BJ (cell line): ENCODE measurements at regions not wholly inside any gene's neighbourhood (a gene's known extent, or its start where the extent isn't known, plus 50 kb on each side); places are given as distances from the start of the nearest gene placed in this dataset.

ENCODE experiments used
- CTCF ChIA-PET: fragments of 350-600 bp; formaldehyde crosslinking; extraction: SDS; loops from one replicate; lab custom pipeline; 2021; ENCODE audit warnings: antibody characterized with exemption, inconsistent platforms; lab: Yijun Ruan, JAX
- POLR2A ChIA-PET: fragments of 300-600 bp; sonication (Branson Sonifier 250); formaldehyde crosslinking; extraction: SDS; loops from one replicate; lab custom pipeline; 2021; ENCODE audit warnings: antibody characterized with exemption; lab: Charles Lee
- DNase-seq: peaks from one replicate; pipeline ENCODE4 v3.0.0-alpha.2; 2011; ENCODE audit warnings: low read depth
- H3K27me3 ChIP-seq: 2 replicates; pipeline ENCODE4 v1.6.0; 2011; ENCODE audit warnings: low read length; ENCODE audit not compliant: control insufficient read depth, insufficient read depth
- H3K36me3 ChIP-seq: 2 replicates; pipeline ENCODE4 v1.5.1; 2011; ENCODE audit warnings: low read length; ENCODE audit not compliant: control insufficient read depth, insufficient read depth
- H3K4me3 ChIP-seq: 2 replicates; pipeline ENCODE4 v1.5.1; 2011; ENCODE audit warnings: low read depth, mild to moderate bottlenecking, control low read depth, low read length
- CTCF ChIP-seq: IDR thresholded peaks from 2 replicates; pipeline ENCODE4 v1.5.1; 2011; ENCODE audit warnings: low read depth, mild to moderate bottlenecking, control low read depth, inconsistent platforms, low read length, moderate library complexity; ENCODE audit not compliant: insufficient read depth

DNA sequence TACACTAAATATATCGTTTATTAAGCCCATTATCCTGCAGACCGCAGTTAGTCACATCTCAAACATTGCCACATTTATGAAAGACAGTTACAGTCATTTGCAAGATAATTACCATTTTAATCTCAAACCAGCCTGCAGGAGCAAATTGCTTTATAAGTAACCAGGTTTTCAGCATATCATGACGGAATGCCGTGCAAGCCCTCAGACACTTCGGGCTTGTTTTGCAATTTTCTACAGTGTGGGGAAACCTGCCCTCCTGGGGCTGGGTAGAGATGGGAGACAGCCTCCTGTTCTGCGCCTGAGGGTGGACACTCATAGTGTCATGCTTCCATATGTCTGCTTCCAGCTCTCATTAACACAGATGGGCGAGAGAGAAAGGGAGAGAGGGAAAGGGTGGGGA is 563.9 kb downstream of the NPHP4 start:
- DNase-seq = no peak
- ChIA-PET POLR2A (no interaction called here), CTCF (no interaction called here)
- Histone ChIP-seq H3K36me3 (no peaks in the 10 kb centered on the region), H3K4me3 (no peak overlapping the region), H3K27me3 (no peaks in the 10 kb centered on the region)
- no peak for TF ChIP-seq CTCF

DNA sequence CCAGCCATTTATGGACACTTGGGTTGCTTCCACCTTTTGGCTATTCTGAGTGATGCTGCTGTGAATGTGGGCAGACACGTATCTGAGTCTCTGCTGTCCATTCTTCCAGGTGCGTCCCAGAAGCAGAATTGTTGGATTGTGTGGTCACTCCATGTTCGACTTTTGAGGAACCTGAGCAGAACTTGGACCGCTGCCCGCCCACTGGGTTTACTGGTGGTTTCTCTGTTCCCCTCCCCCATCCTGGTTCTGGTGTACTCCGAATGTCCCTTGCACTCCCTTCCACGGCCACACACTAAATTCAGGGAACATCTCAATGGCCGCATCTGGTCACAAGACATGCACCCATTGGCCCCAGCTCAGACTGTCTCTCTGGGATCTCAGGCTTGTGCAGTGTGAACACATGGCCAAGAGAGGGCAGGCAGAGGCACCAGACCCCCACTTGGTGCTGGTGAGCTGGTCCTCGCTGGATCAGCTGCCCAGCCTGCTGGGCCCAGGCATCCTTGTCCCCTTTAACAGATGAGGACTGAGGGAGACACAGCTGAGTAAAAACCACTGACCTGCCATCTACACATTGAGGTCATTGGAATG is 565.1 kb downstream of the NPHP4 start:
- TF ChIP-seq CTCF = no peak
- Histone ChIP-seq H3K4me3 (no peak overlapping the region), H3K27me3 (no peaks in the 10 kb centered on the region), H3K36me3 (no peaks in the 10 kb centered on the region)
- DNase-seq = no peak
- CTCF ChIA-PET = no interaction called here
- POLR2A ChIA-PET = no interaction called here

- CTCF ChIA-PET = no interaction called here
- TF ChIP-seq CTCF = no peak
- H3K36me3 ChIP-seq = no peaks in the 10 kb centered on the region
- H3K27me3 ChIP-seq = no peaks in the 10 kb centered on the region
- POLR2A ChIA-PET = no interaction called here
- H3K4me3 ChIP-seq = no peak overlapping the region
- DNase-seq = no peak
Observed at GRCh38 chr1:5424802-5425703, 567.2 kb downstream of the NPHP4 start.

GRCh38 chr1:5423109-5423508 is 569.1 kb downstream of the NPHP4 start:
- CTCF ChIA-PET = no interaction called here
- H3K36me3 ChIP-seq = no peaks in the 10 kb centered on the region
- POLR2A ChIA-PET = no interaction called here
- H3K4me3 ChIP-seq = no peak overlapping the region
- no peaks in the 10 kb centered on the region for H3K27me3 ChIP-seq
- DNase-seq = no peak
- TF ChIP-seq CTCF = no peak

GRCh38 chr1:5419501-5419900 is 572.7 kb downstream of the NPHP4 start:
- ChIA-PET POLR2A (no interaction called here), CTCF (no interaction called here)
- Histone ChIP-seq H3K4me3 (no peak overlapping the region), H3K36me3 (no peaks in the 10 kb centered on the region), H3K27me3 (no peaks in the 10 kb centered on the region)
- TF ChIP-seq CTCF = no peak
- DNase-seq = no peak
